GM21390 (cell line): ENCODE measurements at regions not wholly inside any gene's neighbourhood (a gene's known extent, or its start where the extent isn't known, plus 50 kb on each side); places are given as distances from the start of the nearest gene placed in this dataset.

Experiments used
- ATAC-seq: cut with Tn5 transposase; IDR thresholded peaks from one replicate; pipeline ENCODE4 v1.9.1; 2021; ENCODE audit not compliant: unreplicated experiment

- no peak for ATAC-seq
Measured at GRCh38 chr17:77266891-77267341, 126.1 kb downstream of the SEC14L1 start.

- ATAC-seq: no peak
Measured at GRCh38 chr17:77269696-77270681, 129.2 kb downstream of the SEC14L1 start.

DNA sequence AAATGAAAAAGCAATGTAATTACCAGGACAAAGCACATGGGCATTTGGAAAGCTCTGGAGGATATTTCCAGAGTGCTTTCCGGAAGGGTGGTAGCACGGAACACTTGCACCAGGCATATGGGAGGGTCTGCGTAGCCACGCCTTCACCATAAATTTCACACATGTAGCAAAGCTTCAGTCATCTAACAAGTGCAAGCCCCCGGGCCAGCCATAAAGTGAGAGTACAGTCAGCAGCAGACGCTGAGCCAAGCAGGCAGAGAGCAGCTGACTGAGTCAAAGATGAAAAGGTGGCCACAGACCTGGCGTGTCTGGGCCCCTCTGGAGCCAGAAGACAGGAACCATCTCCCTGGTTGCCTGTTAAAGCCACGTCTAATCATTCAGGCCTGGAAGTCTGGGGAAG is 130.6 kb downstream of the SEC14L1 start:
- no peak for ATAC-seq

GRCh38 chr17:77273397-77274085 is 132.8 kb downstream of the SEC14L1 start:
- ATAC-seq: no peak

DNA sequence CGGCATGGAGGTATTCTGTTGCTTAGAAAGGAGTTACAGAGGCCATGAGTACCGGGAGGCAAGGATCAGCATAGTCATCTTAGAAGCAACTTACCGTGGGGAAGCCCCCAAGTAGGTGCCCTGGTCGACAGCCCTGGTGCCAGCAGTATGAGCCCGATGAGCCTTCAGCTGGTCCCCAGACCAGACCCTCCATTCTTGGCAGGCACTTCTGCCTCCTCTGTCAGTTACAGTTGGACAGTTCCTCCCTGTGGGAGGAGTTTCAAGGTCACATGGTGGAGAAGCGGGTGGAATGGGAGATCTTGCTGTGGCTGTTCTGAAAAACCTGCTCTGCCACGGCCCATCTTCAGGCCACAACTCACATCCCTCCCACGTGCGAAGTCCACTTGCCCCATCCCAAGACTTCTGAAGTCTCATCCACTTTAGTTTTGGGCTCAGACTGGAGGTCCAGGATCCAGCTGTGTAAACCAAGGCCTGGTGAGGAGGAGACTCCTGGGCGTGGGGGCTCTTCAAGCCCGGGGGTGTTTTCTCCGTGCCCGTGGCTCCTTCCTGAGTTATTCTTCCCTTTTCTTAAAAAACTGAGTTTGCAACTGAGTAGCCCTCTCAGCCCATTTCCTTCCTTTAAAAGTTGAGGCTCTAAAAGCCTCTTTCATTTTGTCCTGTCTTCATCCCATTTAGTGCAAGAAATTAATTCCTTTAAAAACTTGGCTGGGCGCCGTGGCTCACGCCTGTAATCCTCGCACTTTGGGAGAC is 133.5 kb downstream of the SEC14L1 start:
- no peak for ATAC-seq

DNA sequence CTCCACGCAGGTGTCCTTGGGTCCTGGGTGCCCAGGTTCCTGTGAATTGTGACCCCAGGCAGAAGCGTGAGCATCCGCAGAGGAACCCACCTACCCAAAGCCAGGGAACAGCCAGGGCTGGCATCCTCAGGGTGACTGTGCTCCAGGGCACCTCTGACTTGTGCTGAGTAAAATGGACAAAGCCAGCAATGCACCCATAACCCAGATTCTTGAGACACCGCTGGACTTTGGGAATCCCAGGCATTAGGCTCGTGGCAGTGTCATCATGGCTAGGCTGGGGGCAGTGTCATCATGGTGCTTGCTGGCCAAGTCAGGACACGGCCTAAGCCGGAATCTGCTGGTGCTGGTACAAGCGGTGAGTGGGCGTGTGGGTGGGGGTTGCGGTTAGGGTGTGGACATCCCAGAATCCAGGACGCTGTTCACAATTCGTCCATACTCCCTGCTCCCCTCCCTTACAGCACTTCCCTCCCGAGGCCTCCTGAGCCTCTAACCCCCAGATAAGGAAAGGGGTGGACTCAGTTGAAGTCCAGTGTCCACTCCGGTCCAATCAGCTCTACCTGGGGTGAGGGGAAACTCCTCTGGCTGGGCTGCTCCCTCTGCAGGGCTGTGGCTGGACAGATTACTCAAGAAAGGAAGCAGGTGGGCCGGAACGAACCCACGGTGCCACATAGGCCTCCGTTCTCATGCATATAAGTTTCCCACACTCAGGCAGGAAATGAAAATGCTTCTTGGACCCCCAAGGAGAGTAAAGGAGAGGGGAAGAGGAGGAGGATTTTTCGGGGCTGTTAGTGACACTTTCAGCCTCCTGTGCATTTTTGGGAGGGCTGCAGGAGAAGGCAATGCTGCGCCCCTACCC is 138.9 kb downstream of the SEC14L1 start:
- no peak for ATAC-seq

- ATAC-seq: peak; percentile 27
Measured at GRCh38 chr17:77280304-77281121, 139.7 kb downstream of the SEC14L1 start.

DNA sequence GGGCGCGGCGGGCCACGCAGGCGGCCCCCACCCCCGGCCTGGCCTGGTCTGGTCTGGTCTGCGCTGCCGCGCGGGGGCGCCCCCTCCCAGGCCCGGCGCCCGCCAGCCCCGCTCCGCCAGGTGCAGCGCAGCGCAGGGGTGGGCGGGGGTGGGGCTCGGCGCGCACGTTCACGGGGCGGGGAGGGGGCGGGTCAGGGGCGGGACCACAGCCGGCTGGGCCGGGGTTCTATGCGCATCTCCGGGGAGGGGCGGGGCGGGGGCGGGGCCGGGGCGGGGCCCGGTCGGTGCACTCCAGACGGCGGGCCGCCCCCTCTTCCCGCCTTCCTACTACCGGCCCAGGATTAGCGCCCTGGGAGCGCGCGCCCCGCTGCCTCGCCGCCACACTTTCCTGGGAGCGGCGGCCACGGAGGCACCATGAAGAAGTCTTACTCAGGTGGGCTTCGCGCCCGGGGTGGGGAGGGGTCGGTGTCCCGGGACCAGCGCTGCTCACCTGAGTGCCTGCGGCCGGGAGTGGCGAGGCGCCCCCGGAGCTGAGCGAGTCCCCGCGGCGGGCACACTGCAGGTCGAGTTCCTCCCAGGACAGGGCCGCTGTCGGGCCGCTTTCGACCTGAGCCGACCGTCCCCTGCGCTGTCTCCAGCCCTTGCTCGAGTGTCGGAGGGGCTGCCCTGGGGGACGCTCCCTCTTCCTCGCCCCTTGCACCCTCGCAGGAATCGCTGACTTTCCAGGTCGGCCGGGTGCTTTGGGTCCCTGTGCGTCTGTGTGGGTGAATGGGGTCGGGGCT is 140.5 kb downstream of the SEC14L1 start:
- peak; percentile 59 for ATAC-seq

DNA sequence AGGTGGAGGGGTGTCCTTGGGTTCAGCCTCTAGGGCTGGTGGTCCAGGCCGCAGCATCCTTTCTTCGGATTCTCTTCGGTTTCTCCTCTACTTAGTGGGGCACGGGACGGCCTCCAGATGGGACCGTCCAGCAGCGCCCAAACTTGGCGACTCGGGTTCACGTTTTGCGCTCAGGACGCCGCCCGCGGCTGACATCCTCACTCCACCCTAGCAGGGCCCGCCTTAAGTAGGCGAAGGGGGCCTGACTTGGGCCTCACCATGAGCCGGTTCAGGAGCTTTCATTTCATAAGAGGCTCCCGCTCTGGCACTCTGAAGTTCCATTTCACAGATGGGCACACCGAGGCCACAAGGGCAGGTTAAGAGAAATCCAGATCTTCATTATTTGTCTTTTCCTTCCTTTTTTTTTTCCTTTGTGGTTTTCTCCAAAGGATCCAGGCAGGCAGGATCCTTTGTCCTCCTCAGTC is 141.2 kb downstream of the SEC14L1 start:
- no peak for ATAC-seq

DNA sequence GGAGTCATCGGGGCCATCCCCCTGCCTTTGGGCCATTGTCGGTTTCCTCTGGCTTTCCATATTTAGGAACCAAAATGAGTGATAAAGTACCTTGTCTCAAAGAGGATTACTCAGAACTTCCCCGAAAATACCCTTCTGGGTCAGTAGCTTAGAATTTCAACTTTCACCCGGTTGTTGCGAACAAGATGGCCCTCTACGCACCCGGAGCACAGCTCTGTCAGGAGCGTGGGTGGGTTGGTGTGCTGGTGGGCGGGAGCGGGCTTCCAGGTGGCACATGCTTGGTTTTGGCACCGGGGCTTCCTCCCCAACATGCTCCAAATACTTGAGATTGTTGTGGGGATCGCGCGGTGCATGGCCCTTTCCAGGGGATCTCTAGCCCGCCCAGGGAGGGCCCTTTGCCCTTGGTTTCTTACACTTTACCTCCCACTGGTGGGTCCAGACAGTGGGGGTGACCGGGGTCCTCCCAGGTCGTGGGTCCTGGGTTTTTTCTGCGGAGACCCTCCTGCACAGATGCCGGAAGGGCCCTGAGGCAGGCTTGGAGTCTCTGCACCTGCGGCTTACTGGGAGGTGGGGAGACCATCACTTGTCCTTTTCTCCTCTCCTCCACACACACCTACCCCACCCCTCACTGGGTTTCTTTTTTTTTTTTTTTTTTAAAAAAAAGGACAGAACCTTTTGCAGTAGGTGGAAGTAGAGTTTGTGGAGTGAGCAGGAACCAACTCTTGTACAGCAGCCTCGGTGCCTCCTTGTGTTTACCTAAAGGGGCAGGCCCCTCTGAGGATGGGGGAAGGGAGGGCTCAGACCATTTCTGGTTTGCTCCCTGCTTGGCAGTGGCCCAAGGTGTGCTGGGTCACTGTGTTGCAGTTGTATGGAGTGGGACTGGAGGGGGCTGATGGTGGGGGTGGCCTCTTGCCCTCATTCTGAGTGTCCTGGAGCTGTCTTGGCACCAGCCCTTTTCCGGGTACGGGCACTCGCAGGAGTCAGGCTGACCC is 142.1 kb downstream of the SEC14L1 start:
- no peak for ATAC-seq

- no peak for ATAC-seq
Measured at GRCh38 chr17:77284023-77284617, 143.4 kb downstream of the SEC14L1 start.

DNA sequence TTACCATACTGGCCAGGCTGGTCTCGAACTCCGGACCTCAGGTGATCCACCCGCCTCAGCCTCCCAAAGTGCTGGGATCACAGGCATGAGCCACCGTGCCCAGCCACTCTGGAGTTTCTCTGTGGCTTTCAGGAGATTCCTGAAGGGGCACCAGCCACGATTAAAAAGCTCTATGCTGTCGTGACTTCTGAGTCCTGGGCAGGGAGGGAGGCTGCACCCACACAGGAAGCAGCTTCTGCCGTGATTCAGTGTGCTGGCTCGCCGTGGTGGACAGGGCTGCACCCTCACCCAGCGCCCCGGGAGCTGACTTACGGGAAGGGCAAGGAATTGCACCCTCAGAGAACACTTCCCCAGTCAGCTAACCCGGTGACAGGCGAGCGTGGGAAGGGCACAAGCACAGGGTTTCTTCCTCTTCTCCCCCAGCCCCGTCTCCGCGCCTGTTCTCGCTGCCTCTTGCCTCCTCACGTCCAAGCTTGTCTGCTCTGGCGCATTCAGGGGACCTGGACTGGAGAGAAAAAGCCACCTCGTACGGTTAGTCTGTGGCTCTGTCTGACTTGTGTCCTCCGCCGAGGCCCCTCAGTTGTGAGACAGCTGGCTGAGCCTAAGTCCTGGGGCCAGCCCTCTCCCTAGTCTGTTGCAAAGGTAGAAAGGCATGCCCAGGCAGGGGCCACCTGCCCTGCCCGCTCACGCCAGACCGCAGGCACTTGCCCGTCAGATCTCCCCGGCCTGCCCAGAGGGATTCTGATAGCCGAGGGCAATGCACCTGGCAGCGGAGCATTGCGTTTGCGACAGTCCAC is 145.0 kb downstream of the SEC14L1 start:
- no peak for ATAC-seq

DNA sequence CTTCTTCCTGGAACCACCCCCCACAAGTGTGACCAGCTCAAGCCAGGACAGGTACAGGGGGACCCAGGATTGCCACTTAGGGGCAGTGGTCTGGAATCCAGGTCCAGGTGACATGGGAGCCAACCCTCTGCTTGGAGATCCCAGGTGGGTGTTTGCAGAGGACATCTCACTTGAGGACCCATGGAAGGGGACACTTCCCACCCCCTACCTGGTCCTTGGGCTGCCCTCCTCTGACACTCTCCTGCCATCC is 145.5 kb downstream of the SEC14L1 start:
- ATAC-seq: no peak

GRCh38 chr17:77286641-77287431 is 146.1 kb downstream of the SEC14L1 start:
- ATAC-seq: no peak

- ATAC-seq: no peak
Measured at GRCh38 chr17:77287432-77288068, 146.8 kb downstream of the SEC14L1 start.
